Osteocyte (in vitro differentiated cells): ENCODE measurements at regions not wholly inside any gene's neighbourhood (a gene's known extent, or its start where the extent isn't known, plus 50 kb on each side); places are given as distances from the start of the nearest gene placed in this dataset.

ENCODE experiments used
- DNase-seq: peaks from one replicate; pipeline ENCODE4 v3.0.0; 2021; ENCODE audit warnings: mixed read lengths; ENCODE audit not compliant: unreplicated experiment; ENCODE audit errors: extremely low spot score
- H3K27ac Mint-ChIP-seq: one replicate; pipeline ENCODE4 v1.8.0; 2021; ENCODE audit warnings: mild to moderate bottlenecking, mixed read lengths; ENCODE audit not compliant: unreplicated experiment
- H3K27me3 Mint-ChIP-seq: one replicate; pipeline ENCODE4 v1.8.0; 2021; ENCODE audit warnings: mixed read lengths; ENCODE audit not compliant: unreplicated experiment
- H3K36me3 Mint-ChIP-seq: one replicate; pipeline ENCODE4 v1.8.0; 2021; ENCODE audit warnings: mixed read lengths; ENCODE audit not compliant: unreplicated experiment
- H3K4me1 Mint-ChIP-seq: one replicate; pipeline ENCODE4 v1.8.0; 2021; ENCODE audit warnings: mixed read lengths; ENCODE audit not compliant: unreplicated experiment
- H3K4me3 Mint-ChIP-seq: one replicate; pipeline ENCODE4 v1.8.0; 2021; ENCODE audit warnings: mild to moderate bottlenecking, moderate library complexity, mixed read lengths; ENCODE audit not compliant: unreplicated experiment
- H3K9me3 Mint-ChIP-seq: one replicate; pipeline ENCODE4 v1.8.0; 2021; ENCODE audit warnings: mixed read lengths; ENCODE audit not compliant: unreplicated experiment
- TF ChIP-seq, protein P1 (sequence below): fragments of 200-600 bp; sonication (generic); IDR thresholded peaks from 2 replicates; pipeline ENCODE4 v1.5.0; 2021; ENCODE audit warnings: antibody characterized with exemption, mild to moderate bottlenecking, moderate library complexity

DNA sequence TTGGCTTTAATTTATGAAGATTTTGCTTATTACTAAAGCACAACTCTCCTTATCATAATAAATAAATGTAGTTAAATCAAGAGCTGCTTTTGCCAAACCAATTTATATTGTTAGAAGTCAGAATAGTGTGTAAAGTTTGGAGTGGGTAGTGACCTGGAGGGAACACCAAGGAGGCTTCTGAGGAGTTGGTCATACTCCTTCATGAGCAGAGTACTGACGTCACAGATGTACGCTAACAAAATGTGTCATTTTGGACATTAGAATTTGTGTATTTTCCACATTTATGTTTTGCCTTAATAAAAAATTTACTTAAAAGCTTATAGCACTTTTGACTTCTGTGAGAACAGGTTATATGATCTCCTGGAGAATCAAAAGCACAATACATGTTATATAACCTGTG lies 953.5 kb upstream of the INTU start:
- Mint-ChIP-seq H3K9me3 (no peaks in the 10 kb centered on the region), H3K27ac (no peak overlapping the region), H3K27me3 (no peaks in the 10 kb centered on the region), H3K4me3 (no peak overlapping the region), H3K36me3 (no peaks in the 10 kb centered on the region), H3K4me1 (peaks cover 29% of the 10 kb centered on the region)
- TF ChIP-seq, protein P1, sequence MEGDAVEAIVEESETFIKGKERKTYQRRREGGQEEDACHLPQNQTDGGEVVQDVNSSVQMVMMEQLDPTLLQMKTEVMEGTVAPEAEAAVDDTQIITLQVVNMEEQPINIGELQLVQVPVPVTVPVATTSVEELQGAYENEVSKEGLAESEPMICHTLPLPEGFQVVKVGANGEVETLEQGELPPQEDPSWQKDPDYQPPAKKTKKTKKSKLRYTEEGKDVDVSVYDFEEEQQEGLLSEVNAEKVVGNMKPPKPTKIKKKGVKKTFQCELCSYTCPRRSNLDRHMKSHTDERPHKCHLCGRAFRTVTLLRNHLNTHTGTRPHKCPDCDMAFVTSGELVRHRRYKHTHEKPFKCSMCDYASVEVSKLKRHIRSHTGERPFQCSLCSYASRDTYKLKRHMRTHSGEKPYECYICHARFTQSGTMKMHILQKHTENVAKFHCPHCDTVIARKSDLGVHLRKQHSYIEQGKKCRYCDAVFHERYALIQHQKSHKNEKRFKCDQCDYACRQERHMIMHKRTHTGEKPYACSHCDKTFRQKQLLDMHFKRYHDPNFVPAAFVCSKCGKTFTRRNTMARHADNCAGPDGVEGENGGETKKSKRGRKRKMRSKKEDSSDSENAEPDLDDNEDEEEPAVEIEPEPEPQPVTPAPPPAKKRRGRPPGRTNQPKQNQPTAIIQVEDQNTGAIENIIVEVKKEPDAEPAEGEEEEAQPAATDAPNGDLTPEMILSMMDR: no peak
- no peak for DNase-seq

DNA sequence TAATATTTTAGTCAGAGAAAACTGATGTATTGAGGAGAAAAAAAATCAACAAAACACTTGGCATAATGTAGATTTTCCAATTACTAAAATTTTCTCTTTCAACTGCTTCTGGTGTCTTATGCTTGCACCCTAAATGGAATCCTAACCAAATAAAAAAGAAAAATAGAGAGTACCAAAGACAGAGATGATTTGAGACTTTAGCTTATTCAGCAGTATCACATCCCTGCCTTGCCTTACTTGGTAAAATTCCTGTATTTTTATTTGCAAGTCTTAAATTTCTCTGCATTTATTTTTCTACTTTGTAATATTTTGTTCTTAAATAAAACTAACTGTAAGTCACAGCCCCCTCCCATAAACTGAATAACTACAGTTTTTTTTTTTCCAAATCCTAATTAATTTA lies 950.5 kb upstream of the INTU start:
- Mint-ChIP-seq H3K36me3 (no peaks in the 10 kb centered on the region), H3K9me3 (no peaks in the 10 kb centered on the region), H3K4me1 (peaks cover 20% of the 10 kb centered on the region), H3K27me3 (no peaks in the 10 kb centered on the region), H3K4me3 (no peak overlapping the region), H3K27ac (no peak overlapping the region)
- DNase-seq: no peak
- TF ChIP-seq, protein P1: no peak

DNA sequence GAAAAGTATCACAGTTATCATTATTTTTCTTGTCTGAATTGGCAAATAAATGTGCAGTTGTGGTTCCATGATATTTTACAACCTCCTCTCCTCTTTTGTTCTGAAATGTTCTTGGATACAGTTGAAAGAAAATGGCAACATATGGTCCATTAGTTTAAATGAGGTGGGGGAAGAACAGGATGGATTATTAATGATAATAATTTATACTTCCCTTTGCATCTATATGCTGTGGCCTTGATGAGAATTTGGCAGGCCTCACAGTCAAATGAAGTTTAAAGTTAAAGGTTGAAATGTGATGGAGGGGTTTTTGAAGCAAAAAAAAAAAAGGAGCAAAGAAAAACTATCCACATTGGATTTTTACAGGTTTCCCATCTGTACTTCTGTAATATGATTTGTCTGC lies 946.3 kb upstream of the INTU start:
- Mint-ChIP-seq H3K27ac (no peak overlapping the region), H3K27me3 (no peaks in the 10 kb centered on the region), H3K4me1 (peaks cover 2% of the 10 kb centered on the region), H3K9me3 (no peaks in the 10 kb centered on the region), H3K36me3 (no peaks in the 10 kb centered on the region), H3K4me3 (no peak overlapping the region)
- DNase-seq: no peak
- TF ChIP-seq, protein P1: no peak

DNA sequence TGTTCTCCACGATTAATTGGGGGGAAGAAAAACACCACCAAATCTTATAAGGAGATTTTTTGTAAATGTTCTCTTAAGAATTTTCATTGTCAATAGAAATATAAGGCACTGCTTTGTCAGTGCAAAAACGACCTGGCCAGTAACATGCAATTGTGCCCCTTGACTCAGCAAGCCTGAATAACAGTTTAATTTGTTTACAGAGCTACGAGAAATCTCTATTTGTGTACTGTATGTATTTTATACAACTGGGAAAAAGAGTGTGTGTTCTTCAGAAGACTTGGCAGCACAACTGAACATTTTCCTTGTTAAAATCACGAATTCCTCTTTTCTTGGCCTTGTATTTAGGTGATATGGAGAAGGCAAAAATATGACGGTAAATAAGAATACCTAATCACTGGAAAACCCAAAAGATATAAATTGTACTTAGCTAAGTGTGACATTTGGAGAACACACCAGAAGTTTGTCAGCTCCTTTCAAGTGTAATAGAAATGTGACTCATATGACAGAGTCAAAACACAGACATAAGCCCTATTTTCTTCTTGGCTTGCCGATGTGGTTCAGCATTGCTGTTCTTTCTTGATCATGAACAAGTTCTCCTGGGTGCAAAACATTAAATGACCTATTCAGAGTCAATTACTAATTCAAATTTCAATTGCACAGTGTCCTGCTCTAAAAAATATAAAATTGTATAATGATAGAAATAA lies 945.0 kb upstream of the INTU start:
- Mint-ChIP-seq H3K4me3 (no peak overlapping the region), H3K4me1 (peaks cover under 1% of the 10 kb centered on the region), H3K27ac (no peak overlapping the region), H3K36me3 (no peaks in the 10 kb centered on the region), H3K27me3 (no peaks in the 10 kb centered on the region), H3K9me3 (no peaks in the 10 kb centered on the region)
- TF ChIP-seq, protein P1: no peak
- no peak for DNase-seq

DNA sequence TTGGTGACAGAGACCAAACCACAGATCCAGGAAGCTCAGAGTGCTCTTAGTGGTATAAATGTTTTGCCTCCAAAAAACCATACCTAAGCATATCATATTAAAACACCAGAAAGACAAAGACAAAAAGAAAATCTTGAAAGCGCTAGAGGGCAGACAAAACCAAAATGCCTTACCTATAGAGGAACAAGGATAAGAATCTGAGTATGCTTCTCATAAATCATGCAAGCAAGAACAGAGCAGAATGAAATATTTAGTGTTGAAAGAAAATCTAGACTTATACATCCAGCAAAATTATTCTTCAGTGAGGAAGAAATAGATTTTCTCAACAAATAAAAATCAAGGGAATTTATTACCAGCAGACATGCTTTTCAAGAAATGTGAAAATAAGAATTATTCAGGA lies 941.0 kb upstream of the INTU start:
- Mint-ChIP-seq H3K9me3 (no peaks in the 10 kb centered on the region), H3K27ac (no peak overlapping the region), H3K4me3 (no peak overlapping the region), H3K27me3 (no peaks in the 10 kb centered on the region), H3K4me1 (peaks cover 16% of the 10 kb centered on the region), H3K36me3 (no peaks in the 10 kb centered on the region)
- DNase-seq: no peak
- TF ChIP-seq, protein P1: no peak
